ENCODE measurements at regions not wholly inside any gene's neighbourhood (a gene's known extent, or its start where the extent isn't known, plus 50 kb on each side); places are given as distances from the start of the nearest gene placed in this dataset.
"Not testable (repeated sequence)": the region's sequence is repeated elsewhere in the genome, so short reads cannot be mapped to it uniquely, and the experiment has no call there.

DNA sequence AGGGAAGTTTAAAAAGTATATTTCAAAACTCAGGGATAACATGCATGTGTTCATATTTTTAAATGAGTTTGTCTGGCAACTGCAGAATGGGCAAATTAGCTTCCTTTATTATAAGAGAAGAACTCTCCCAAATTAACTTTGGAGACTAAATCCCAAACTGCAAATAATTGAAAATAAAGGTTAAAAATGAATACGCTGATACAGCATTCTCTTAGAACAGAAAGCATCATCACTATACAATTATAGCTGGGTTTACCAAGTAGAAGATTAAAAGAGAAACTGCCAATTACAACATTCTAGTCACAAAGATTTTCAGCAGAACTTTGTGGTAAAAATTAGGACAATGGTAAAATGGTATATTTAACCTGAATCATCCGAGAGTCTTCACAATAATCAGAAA, 73.3 kb downstream of the OLFM4 start:
- DNase-seq: no peak

GRCh38 chr13:53104136-53104535, 75.5 kb downstream of the OLFM4 start:
- DNase-seq: no peak

DNA sequence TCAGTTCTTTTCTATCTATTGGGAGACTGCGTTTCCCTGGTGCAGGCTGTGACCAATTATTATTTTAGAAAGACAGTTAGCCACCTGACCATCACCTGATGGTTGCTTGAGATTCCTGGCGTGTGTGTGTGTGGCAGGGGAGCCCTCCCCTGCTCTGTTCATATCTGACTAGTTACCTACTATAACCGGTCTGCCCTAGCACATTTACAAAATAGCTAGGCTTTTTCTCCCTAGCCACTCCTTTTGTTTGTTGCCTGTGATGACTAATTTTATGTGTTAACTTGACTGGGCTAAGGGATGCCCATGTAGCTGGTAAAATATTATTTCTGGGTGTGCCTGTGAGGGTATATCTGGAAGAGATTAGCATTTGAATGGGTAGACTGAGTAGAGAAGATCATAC, 76.9 kb downstream of the OLFM4 start:
- no peak for DNase-seq

DNA sequence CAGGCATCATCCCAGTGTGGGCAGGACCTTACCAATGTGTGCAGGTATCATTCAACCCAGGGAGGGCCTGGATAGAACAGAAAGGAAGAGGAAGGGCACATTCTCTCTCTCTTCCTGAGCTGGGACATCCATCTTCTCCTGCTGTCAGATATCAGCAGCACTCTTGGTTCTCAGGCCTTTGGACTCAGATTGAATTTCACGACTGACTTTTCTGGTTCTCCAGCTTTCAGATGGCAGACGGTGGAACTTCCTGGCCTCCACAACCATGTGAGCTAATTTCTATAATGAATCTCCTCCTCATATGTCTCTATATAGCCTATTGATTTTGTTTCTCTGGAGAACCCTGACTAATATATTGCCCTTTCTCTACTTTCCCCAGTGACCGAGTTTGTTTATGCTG, 77.3 kb downstream of the OLFM4 start:
- no peak for DNase-seq

- DNase-seq: no peak
Observed at GRCh38 chr13:53110181-53110580, 81.6 kb downstream of the OLFM4 start.

GRCh38 chr13:53110614-53111013, 82.0 kb downstream of the OLFM4 start:
- no peak for DNase-seq

DNA sequence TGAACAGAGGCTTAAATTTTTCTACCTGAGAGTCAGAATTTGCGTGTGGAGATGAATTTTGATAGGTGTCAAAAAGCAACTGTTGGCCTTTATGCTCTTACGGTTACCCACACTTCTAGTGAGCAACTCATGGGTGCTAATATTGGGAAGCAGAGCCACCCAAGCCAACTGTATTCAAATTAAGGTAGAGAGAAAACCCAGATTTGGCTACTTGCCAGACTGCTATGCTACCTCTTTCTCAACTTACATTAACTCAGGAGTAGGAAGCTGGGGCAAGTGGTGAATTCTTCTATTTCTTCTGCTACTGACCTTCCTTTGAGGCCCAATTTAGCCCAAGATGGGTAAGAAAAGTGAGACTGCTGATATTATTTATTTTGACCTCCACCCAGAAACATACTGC, 83.9 kb downstream of the OLFM4 start:
- DNase-seq: no peak

DNA sequence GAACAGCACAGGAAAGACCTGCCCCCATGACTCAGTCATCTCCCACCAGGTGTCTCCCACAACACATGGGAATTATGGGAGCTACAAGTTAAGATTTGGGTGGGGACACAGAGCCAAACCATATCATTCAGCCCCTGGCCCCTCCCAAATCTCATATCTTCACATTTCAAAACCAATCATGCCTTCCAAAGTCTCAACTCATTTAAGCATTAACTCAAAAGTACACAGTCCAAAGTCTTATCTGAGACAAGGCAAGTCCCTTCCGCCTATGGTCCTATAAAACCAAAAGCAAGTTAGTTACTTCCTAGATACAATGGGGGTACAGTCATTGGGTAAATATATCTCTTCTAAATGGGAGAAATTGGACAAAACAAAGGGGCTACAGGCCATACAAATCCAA, 88.4 kb downstream of the OLFM4 start:
- DNase-seq: not testable (repeated sequence)

DNA sequence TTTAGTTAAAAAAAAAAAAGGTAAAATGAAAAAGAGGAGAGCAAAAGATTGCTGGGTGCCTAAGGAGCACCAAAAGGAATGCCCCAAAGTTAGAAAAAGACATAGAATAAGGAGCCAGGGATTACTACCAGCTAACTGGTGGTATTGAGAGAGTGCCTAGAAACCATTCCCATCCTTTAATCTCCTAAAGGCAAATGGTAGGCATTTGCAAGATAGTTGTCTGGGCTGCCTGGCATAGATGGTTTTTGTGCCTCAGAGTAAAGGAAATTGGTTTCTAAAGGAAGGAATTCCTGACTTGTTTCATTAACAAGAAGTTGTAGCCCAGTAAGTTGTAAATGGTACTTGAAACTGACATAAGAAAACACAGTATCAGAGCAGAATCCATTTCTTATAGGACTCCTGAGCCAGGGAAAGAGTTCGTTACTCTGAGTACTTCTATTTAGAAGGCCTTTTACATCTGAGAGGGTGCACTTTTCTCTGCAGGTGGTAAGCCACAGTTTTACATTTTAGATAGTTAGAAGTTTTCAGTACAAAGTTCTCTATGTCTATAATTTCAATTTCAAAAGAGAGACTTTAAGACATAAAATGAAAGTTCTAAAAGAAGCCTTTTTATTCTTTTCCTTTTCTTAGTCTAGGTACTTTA, 92.6 kb downstream of the OLFM4 start:
- no peak for DNase-seq

DNA sequence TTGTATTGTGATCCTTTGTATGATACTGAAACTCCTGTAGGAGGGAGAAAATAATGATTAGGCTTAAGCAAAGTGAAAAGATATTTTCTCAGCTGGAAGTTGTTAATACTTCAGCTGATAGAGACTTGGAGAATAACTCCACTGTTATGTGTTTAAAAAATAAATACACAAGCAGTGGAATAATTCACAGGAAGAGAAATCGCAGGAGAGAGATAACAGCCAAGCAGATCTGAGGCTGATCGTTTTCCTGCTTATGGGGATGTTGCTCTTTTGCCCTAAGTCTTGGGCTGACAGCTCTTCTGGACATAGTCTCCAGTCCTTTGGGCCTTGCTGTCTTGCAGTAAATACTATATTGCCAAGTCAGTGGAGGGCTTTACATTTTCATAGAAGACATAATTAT, 93.3 kb downstream of the OLFM4 start:
- no peak for DNase-seq

DNA sequence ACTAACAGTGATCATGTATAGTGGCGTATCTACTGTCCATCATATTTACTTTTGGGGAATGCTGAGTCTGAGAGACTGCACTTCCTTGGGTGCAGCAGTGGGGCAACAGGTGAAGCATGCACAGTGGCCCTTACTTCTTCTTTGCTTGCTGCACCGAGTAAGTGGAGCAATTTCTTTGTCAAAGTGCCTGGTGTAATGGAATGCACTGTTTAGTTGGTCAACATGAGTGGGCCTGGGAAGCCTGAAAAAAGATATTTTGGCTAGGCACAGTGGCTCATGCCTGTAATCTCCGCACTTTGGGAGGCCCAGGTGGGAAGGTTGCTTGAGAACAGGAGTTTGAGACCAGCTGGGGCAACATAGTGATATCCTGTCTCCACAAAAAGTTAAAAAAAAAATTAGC, 94.9 kb downstream of the OLFM4 start:
- no peak for DNase-seq

- DNase-seq: no peak
Observed at GRCh38 chr13:53124623-53125022, 96.0 kb downstream of the OLFM4 start.

GRCh38 chr13:53126841-53127245, 98.2 kb downstream of the OLFM4 start:
- no peak for DNase-seq

DNA sequence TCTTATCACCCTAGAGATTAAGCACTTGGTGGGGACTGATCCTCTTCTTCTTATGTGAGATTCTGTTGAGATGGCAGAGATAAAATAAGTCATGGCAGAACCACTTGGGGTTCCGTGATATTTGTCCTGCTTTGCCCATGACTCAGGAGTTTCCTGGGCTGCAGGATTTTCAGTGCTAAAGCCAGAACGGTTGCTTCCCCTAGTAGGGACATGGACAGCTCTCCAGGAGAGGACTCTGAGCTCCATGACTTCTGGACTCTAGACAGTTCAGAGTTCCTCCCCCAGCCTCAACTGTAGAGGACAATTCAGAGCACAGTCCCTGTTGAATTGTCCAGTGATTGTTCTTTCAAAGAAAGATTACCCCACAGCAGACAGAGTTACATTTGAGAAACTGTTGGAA, 98.8 kb downstream of the OLFM4 start:
- no peak for DNase-seq

DNA sequence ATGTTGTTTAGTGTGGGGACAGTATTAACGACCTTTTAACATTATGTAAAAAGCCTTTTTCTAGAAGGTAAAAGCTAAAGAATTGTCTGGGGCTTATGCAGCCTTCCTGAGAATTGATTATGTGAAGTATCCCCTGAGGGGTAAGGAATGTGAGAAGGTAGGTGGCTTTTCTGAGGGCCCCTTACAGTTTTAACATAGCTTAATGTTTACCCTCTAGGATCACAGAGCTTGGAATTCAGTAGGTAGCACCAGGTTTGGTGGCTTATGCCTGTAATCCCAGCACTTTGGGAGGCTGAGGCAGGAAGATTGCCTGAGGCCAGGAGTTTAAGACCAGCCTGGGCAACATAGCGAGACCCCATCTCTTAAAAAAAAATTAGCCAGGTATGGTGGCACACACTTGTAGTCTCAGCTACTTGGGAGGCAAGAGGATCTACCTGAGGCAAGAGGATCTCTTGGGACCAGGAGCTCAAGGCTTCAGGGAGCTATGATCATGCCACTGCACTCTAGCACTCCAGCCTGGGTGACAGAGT, 101.3 kb downstream of the OLFM4 start:
- DNase-seq: no peak

- DNase-seq: no peak
Observed at GRCh38 chr13:53131361-53131760, 102.7 kb downstream of the OLFM4 start.

DNA sequence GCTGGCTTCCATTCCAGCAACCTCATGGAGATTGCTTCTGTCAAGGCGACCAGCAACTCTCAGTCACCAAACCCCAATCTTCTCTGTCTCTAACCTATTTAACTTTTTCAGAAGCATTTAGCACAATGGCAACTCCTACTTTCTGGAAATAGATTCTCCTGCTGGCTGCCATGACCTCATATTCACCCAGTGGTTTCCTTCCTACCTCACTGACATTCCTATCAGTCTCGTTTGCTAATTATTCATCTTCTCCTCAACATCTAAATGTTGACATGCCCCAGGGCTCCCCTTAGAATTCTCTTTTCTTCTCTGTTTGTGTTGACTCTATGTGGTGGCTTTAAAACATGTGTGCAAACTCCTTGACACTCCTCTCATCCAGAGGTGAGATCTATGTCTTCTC, 106.7 kb downstream of the OLFM4 start:
- no peak for DNase-seq

GRCh38 chr13:53136554-53137215, 108.1 kb downstream of the OLFM4 start:
- DNase-seq: no peak

GRCh38 chr13:53137779-53138178, 109.2 kb downstream of the OLFM4 start:
- DNase-seq: no peak

GRCh38 chr13:53138376-53139036, 109.9 kb downstream of the OLFM4 start:
- DNase-seq: no peak

DNA sequence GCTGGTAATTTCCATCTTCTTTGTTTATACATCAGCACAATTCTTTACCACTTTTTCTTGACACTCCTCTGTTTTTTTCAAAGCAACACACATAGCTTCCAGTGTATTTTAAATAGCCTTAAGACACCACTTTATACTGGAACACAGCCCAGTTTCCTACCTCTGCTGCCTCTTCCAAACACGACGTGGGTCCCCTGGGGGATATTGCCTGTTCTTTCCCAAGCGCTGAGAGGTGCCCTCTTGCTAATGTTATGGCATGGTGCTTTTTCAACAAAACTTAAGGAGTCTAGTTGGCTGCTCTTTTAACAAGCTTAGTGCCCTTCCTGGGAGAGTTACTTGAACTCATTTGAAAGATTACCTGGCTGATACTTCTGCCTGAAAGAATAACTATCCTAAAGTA, 112.7 kb downstream of the OLFM4 start:
- DNase-seq: no peak

GRCh38 chr13:53142306-53142705, 113.7 kb downstream of the OLFM4 start:
- DNase-seq: no peak

- no peak for DNase-seq
Observed at GRCh38 chr13:53143757-53144339, 115.2 kb downstream of the OLFM4 start.

DNA sequence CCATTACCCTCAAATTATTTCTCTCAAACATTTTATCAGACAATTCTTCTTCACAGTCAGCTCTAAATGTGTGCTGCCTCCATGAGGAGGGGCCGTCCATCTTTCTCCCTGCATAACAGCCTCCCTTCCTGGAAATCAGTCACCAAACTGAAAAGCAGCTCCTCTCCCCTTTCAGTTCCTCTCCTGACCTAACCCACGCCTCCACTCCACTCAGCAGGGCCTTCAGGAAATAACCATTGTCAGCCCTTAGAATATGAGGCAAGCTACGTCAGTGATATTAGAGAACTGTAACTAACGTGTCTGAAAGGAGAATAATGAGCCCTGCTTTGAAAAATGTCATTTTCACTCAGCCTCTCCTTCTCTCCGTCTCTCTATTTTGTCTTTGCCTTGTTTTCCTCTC, 116.2 kb downstream of the OLFM4 start:
- no peak for DNase-seq
